A673 (cell line): ENCODE measurements at regions not wholly inside any gene's neighbourhood (a gene's known extent, or its start where the extent isn't known, plus 50 kb on each side); places are given as distances from the start of the nearest gene placed in this dataset.

Experiments
- BruUV-seq: library from RNA; stranded (reverse); fragments of 400-500 nt; replicated peaks from 2 replicates; lab custom pipeline; 2021; lab: Mats Ljungman, UMichigan
- CTCF ChIA-PET: fragments of 300-600 bp; sonication (Branson Sonifier 250); formaldehyde crosslinking; loops from one replicate; lab custom pipeline; 2022; ENCODE audit warnings: antibody characterized with exemption; lab: Charles Lee
- POLR2A ChIA-PET: fragments of 300-600 bp; sonication (Branson Sonifier 250); formaldehyde crosslinking; loops from one replicate; lab custom pipeline; 2022; ENCODE audit warnings: antibody characterized with exemption; ENCODE audit not compliant: low non-redundant PET; lab: Charles Lee
- DNase-seq: peaks from one replicate; pipeline ENCODE4 v3.0.0-alpha.2; 2015; ENCODE audit warnings: low spot score
- H3K27ac ChIP-seq: fragments of 200-600 bp; sonication (generic); 2 replicates; pipeline ENCODE4 v1.5.1; 2016; ENCODE audit warnings: mixed run types, low read depth, mild to moderate bottlenecking, mixed read lengths, antibody characterized with exemption, low read length; ENCODE audit not compliant: poor library complexity, severe bottlenecking
- H3K27me3 ChIP-seq: fragments of 200-600 bp; sonication (generic); replicated peaks from 2 replicates; pipeline ENCODE4 v1.6.1; 2017; ENCODE audit warnings: mixed run types, low read depth, mild to moderate bottlenecking, mixed read lengths, antibody characterized with exemption, low read length; ENCODE audit not compliant: insufficient read depth, poor library complexity
- H3K36me3 ChIP-seq: fragments of 200-600 bp; sonication (generic); 2 replicates; pipeline ENCODE4 v1.6.1; 2016; ENCODE audit warnings: mixed run types, mild to moderate bottlenecking, mixed read lengths, antibody characterized with exemption, low read length; ENCODE audit not compliant: insufficient read depth, poor library complexity, severe bottlenecking
- H3K4me1 ChIP-seq: fragments of 200-600 bp; sonication (generic); 2 replicates; pipeline ENCODE4 v1.6.1; 2017; ENCODE audit warnings: mixed run types, mild to moderate bottlenecking, mixed read lengths, antibody characterized with exemption, low read length; ENCODE audit not compliant: insufficient read depth, poor library complexity, severe bottlenecking
- H3K4me3 ChIP-seq: fragments of 200-600 bp; sonication (generic); 2 replicates; pipeline ENCODE4 v1.5.1; 2016; ENCODE audit warnings: low read depth, mixed run types, mild to moderate bottlenecking, mixed read lengths, low read length; ENCODE audit not compliant: poor library complexity, severe bottlenecking
- H3K9me3 ChIP-seq: fragments of 200-600 bp; sonication (generic); 2 replicates; pipeline ENCODE4 v1.6.1; 2016; ENCODE audit warnings: mixed run types, low read depth, mild to moderate bottlenecking, mixed read lengths, antibody characterized with exemption, low read length; ENCODE audit not compliant: poor library complexity, severe bottlenecking
- CTCF ChIP-seq: fragments of 300-800, 200-600 bp; sonication (generic); conservative IDR thresholded peaks from 2 replicates; pipeline ENCODE4 v1.5.1; 2017; ENCODE audit warnings: low read depth, mild to moderate bottlenecking, antibody characterized with exemption, low read length, moderate library complexity, mixed read lengths
- EZH2 ChIP-seq: fragments of 200-600 bp; sonication (generic); IDR thresholded peaks from 2 replicates; pipeline ENCODE4 v1.6.1; 2017; ENCODE audit warnings: borderline replicate concordance, low read depth, mild to moderate bottlenecking, mixed read lengths, antibody characterized with exemption, low read length; ENCODE audit not compliant: poor library complexity, severe bottlenecking
- intact Hi-C: fragments of 100-400 bp; cut with micrococcal nuclease; formaldehyde crosslinking; loops from one replicate; pipeline ENCODE4 v1.10.0; 2022; ENCODE audit not compliant: unreplicated experiment

GRCh38 chr1:208601561-208601960 is 357.4 kb upstream of the PLXNA2 start:
- Histone ChIP-seq H3K27ac (no peak overlapping the region), H3K4me3 (no peak overlapping the region), H3K9me3 (no peaks in the 10 kb centered on the region), H3K36me3 (no peaks in the 10 kb centered on the region), H3K27me3 (peaks cover 7% of the 10 kb centered on the region), H3K4me1 (no peaks in the 10 kb centered on the region)
- no TSS peak for BruUV-seq
- no peak for TF ChIP-seq CTCF
- TF ChIP-seq EZH2: no peak
- intact Hi-C loops: no loop called here
- ChIA-PET CTCF (no interaction called here), POLR2A (no interaction called here)
- peak; percentile 5 for DNase-seq

- no peak overlapping the region for H3K4me3 ChIP-seq
- H3K27ac ChIP-seq: no peak overlapping the region
- CTCF ChIA-PET: no interaction called here
- H3K4me1 ChIP-seq: no peaks in the 10 kb centered on the region
- POLR2A ChIA-PET: no interaction called here
- TF ChIP-seq CTCF (no peak), EZH2 (no peak)
- no peak for DNase-seq
- no peaks in the 10 kb centered on the region for H3K9me3 ChIP-seq
- H3K27me3 ChIP-seq: peaks cover 11% of the 10 kb centered on the region
- no peaks in the 10 kb centered on the region for H3K36me3 ChIP-seq
- no TSS peak for BruUV-seq
- intact Hi-C loops: no loop called here
Measured at GRCh38 chr1:208603721-208604120, 359.5 kb upstream of the PLXNA2 start.

GRCh38 chr1:208604295-208604694 is 360.1 kb upstream of the PLXNA2 start:
- POLR2A ChIA-PET: no interaction called here
- Histone ChIP-seq H3K9me3 (no peaks in the 10 kb centered on the region), H3K27ac (no peak overlapping the region), H3K4me1 (no peaks in the 10 kb centered on the region), H3K36me3 (no peaks in the 10 kb centered on the region), H3K4me3 (no peak overlapping the region), H3K27me3 (peaks cover 8% of the 10 kb centered on the region)
- BruUV-seq: no TSS peak
- intact Hi-C loops: no loop called here
- TF ChIP-seq EZH2 (no peak), CTCF (no peak)
- CTCF ChIA-PET: no interaction called here
- peak; percentile 72 for DNase-seq
